ENCODE measurements at regions not wholly inside any gene's neighbourhood (a gene's known extent, or its start where the extent isn't known, plus 50 kb on each side); places are given as distances from the start of the nearest gene placed in this dataset.

DNA sequence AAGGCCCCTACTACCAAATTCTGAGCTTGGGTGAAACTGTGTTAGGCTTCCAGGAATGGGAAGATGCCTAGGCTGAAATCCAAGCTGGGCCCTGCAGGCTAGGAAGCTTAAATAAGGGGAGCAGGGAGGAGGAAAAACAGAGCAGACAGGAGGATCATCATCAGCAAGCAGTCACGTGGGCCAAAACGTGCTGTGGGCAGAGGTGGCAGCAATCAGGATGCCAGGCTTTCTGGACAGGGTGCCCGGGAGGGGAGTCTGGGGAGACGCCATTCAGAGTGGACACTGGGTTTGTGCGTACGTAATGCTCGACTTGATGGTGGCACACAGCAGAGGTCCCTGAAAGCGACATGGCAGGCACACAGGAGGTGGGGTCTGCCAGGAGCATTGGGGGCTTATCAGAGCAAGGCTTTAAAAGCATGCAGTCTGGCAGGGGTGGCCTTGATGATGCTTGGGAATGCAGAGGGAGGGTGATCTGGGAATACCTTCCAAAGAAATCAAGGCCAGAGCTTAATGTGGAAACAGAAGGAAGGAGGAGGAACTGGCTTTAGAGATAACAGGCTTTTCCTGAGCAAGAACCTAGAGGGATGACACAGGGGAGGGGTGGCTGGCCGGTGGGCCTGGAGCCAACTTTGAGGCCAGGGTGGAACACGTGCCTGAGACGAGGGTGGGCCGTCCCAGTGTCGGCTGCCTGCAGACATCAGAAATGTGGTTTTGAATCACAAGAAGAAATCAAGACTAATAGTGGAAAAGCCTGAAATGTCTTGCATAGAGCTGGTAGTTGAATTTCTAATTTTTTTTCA lies 212.5 kb downstream of the GADD45G start (continued):
- TF ChIP-seq, protein P1, sequence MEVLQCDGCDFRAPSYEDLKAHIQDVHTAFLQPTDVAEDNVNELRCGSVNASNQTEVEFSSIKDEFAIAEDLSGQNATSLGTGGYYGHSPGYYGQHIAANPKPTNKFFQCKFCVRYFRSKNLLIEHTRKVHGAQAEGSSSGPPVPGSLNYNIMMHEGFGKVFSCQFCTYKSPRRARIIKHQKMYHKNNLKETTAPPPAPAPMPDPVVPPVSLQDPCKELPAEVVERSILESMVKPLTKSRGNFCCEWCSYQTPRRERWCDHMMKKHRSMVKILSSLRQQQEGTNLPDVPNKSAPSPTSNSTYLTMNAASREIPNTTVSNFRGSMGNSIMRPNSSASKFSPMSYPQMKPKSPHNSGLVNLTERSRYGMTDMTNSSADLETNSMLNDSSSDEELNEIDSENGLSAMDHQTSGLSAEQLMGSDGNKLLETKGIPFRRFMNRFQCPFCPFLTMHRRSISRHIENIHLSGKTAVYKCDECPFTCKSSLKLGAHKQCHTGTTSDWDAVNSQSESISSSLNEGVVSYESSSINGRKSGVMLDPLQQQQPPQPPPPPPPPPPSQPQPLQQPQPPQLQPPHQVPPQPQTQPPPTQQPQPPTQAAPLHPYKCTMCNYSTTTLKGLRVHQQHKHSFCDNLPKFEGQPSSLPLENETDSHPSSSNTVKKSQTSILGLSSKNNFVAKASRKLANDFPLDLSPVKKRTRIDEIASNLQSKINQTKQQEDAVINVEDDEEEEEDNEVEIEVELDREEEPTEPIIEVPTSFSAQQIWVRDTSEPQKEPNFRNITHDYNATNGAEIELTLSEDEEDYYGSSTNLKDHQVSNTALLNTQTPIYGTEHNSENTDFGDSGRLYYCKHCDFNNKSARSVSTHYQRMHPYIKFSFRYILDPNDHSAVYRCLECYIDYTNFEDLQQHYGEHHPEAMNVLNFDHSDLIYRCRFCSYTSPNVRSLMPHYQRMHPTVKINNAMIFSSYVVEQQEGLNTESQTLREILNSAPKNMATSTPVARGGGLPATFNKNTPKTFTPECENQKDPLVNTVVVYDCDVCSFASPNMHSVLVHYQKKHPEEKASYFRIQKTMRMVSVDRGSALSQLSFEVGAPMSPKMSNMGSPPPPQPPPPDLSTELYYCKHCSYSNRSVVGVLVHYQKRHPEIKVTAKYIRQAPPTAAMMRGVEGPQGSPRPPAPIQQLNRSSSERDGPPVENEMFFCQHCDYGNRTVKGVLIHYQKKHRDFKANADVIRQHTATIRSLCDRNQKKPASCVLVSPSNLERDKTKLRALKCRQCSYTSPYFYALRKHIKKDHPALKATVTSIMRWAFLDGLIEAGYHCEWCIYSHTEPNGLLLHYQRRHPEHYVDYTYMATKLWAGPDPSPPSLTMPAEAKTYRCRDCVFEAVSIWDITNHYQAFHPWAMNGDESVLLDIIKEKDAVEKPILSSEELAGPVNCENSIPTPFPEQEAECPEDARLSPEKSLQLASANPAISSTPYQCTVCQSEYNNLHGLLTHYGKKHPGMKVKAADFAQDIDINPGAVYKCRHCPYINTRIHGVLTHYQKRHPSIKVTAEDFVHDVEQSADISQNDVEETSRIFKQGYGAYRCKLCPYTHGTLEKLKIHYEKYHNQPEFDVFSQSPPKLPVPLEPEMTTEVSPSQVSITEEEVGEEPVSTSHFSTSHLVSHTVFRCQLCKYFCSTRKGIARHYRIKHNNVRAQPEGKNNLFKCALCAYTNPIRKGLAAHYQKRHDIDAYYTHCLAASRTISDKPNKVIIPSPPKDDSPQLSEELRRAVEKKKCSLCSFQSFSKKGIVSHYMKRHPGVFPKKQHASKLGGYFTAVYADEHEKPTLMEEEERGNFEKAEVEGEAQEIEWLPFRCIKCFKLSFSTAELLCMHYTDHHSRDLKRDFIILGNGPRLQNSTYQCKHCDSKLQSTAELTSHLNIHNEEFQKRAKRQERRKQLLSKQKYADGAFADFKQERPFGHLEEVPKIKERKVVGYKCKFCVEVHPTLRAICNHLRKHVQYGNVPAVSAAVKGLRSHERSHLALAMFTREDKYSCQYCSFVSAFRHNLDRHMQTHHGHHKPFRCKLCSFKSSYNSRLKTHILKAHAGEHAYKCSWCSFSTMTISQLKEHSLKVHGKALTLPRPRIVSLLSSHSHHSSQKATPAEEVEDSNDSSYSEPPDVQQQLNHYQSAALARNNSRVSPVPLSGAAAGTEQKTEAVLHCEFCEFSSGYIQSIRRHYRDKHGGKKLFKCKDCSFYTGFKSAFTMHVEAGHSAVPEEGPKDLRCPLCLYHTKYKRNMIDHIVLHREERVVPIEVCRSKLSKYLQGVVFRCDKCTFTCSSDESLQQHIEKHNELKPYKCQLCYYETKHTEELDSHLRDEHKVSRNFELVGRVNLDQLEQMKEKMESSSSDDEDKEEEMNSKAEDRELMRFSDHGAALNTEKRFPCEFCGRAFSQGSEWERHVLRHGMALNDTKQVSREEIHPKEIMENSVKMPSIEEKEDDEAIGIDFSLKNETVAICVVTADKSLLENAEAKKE (CRISPR knock-in tag; IDR thresholded peaks at IDR 0.05) = no peak
- TF ChIP-seq CREB1 (CRISPR knock-in tag; IDR thresholded peaks at IDR 0.05; ENCODE audit: low read depth) (no peak), EZH2phosphoT487 (IDR thresholded peaks at IDR 0.05; ENCODE audit: unreplicated experiment) (no peak), POLR2AphosphoS5 (IDR thresholded peaks at IDR 0.05; ENCODE audit: low read depth) (no peak)
- TF ChIP-seq, protein P2, sequence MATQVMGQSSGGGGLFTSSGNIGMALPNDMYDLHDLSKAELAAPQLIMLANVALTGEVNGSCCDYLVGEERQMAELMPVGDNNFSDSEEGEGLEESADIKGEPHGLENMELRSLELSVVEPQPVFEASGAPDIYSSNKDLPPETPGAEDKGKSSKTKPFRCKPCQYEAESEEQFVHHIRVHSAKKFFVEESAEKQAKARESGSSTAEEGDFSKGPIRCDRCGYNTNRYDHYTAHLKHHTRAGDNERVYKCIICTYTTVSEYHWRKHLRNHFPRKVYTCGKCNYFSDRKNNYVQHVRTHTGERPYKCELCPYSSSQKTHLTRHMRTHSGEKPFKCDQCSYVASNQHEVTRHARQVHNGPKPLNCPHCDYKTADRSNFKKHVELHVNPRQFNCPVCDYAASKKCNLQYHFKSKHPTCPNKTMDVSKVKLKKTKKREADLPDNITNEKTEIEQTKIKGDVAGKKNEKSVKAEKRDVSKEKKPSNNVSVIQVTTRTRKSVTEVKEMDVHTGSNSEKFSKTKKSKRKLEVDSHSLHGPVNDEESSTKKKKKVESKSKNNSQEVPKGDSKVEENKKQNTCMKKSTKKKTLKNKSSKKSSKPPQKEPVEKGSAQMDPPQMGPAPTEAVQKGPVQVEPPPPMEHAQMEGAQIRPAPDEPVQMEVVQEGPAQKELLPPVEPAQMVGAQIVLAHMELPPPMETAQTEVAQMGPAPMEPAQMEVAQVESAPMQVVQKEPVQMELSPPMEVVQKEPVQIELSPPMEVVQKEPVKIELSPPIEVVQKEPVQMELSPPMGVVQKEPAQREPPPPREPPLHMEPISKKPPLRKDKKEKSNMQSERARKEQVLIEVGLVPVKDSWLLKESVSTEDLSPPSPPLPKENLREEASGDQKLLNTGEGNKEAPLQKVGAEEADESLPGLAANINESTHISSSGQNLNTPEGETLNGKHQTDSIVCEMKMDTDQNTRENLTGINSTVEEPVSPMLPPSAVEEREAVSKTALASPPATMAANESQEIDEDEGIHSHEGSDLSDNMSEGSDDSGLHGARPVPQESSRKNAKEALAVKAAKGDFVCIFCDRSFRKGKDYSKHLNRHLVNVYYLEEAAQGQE (IDR thresholded peaks at IDR 0.05; ENCODE audit: unreplicated experiment) = no peak

Measured in GM23338 (cell line).